CD14-positive monocyte (primary cell): ENCODE measurements at regions not wholly inside any gene's neighbourhood (a gene's known extent, or its start where the extent isn't known, plus 50 kb on each side); places are given as distances from the start of the nearest gene placed in this dataset.

Experiments used
- DNase-seq, 3 donors: peaks; one replicate each; pipeline ENCODE4 v3.0.0-alpha.2; 2011 to 2022
- H2AFZ ChIP-seq: 2 replicates; pipeline ENCODE4 v1.6.0; 2012; ENCODE audit warnings: mild to moderate bottlenecking, low read depth, low read length, inconsistent platforms; ENCODE audit not compliant: insufficient read depth, poor library complexity, severe bottlenecking
- H3K27ac ChIP-seq, 2 donors: 1 replicate in 1 of 2; 2 replicates in 1 of 2; pipeline ENCODE4 v1.5.1; 2012 to 2013; ENCODE audit warnings: low read length in 2 of 2, control low read depth in 1 of 2, inconsistent platforms in 1 of 2, low read depth in 1 of 2, mild to moderate bottlenecking in 1 of 2
- H3K27me3 ChIP-seq, 2 donors: one replicate each; pipeline versions ENCODE4 v1.6.0 to v1.6.1; 2011 to 2013; ENCODE audit warnings: low read length in 2 of 2; ENCODE audit not compliant: control insufficient read depth in 2 of 2, insufficient read depth in 2 of 2
- H3K36me3 ChIP-seq, 2 donors: replicated peaks in 1 of 2; 1 replicate in 1 of 2; 2 replicates in 1 of 2; pipeline versions ENCODE4 v1.5.1 to v1.6.1; 2012 to 2013; ENCODE audit warnings: low read length in 2 of 2, control low read depth in 1 of 2, inconsistent platforms in 1 of 2, mild to moderate bottlenecking in 1 of 2; ENCODE audit not compliant: insufficient read depth in 2 of 2, control insufficient read depth in 1 of 2
- H3K4me1 ChIP-seq, 2 donors: 1 replicate in 1 of 2; 2 replicates in 1 of 2; pipeline versions ENCODE4 v1.5.1 to v1.6.1; 2012 to 2013; ENCODE audit warnings: low read length in 2 of 2, control low read depth in 1 of 2, inconsistent platforms in 1 of 2, mild to moderate bottlenecking in 1 of 2, moderate library complexity in 1 of 2; ENCODE audit not compliant: insufficient read depth in 2 of 2, control insufficient read depth in 1 of 2
- H3K4me2 ChIP-seq: replicated peaks from 2 replicates; pipeline ENCODE3; 2012; ENCODE audit warnings: low read length, moderate library complexity, mild to moderate bottlenecking; ENCODE audit not compliant: poor library complexity, severe bottlenecking; ENCODE audit errors: extremely low read depth
- H3K4me3 ChIP-seq, 3 experiments: fragments of 200-600 bp in 1 of 3; sonication (generic) in 1 of 3; replicated peaks in 1 of 3; 1 replicate in 2 of 3; 2 replicates in 1 of 3; pipeline ENCODE4 v1.5.1; 2011 to 2013; ENCODE audit warnings: low read length in 3 of 3, mild to moderate bottlenecking in 3 of 3, control low read depth in 2 of 3, low read depth in 2 of 3, inconsistent platforms in 1 of 3, moderate library complexity in 1 of 3
- H3K79me2 ChIP-seq: 2 replicates; pipeline ENCODE4 v1.6.0; 2012; ENCODE audit warnings: mild to moderate bottlenecking, control low read depth, inconsistent platforms, low read length, moderate library complexity; ENCODE audit not compliant: insufficient read depth
- H3K9ac ChIP-seq: 2 replicates; pipeline ENCODE4 v1.6.0; 2017; ENCODE audit warnings: low read length, mild to moderate bottlenecking; ENCODE audit not compliant: insufficient read depth, poor library complexity, severe bottlenecking
- H3K9me3 ChIP-seq, 2 donors: replicated peaks in 1 of 2; 1 replicate in 1 of 2; 2 replicates in 1 of 2; pipeline versions ENCODE4 v1.5.1 to v1.6.1; 2012 to 2013; ENCODE audit warnings: low read length in 2 of 2, control low read depth in 1 of 2; ENCODE audit not compliant: control insufficient read depth in 1 of 2, insufficient read depth in 1 of 2
- H4K20me1 ChIP-seq: 2 replicates; pipeline ENCODE4 v1.6.0; 2012; ENCODE audit warnings: mild to moderate bottlenecking, low read length, control low read depth, moderate library complexity; ENCODE audit not compliant: insufficient read depth
- H3K27ac Mint-ChIP-seq, 7 donors: one replicate each; pipeline ENCODE4 v1.8.0; 2020; ENCODE audit warnings: mild to moderate bottlenecking in 7 of 7, mixed read lengths in 7 of 7, moderate library complexity in 6 of 7, inconsistent platforms in 2 of 7
- H3K27me3 Mint-ChIP-seq, 3 donors: one replicate each; pipeline ENCODE4 v1.8.0; 2021 to 2022; ENCODE audit warnings: low read depth in 3 of 3, mild to moderate bottlenecking in 3 of 3, mixed read lengths in 3 of 3, moderate library complexity in 3 of 3, inconsistent platforms in 1 of 3
- H3K36me3 Mint-ChIP-seq, 2 donors: one replicate each; pipeline ENCODE4 v1.8.0; 2020; ENCODE audit warnings: mixed read lengths in 2 of 2, inconsistent platforms in 1 of 2, mild to moderate bottlenecking in 1 of 2
- H3K4me1 Mint-ChIP-seq: one replicate; pipeline ENCODE4 v1.8.0; 2020; ENCODE audit warnings: mild to moderate bottlenecking, mixed read lengths
- H3K4me3 Mint-ChIP-seq, 2 donors: one replicate each; pipeline ENCODE4 v1.8.0; 2020; ENCODE audit warnings: mild to moderate bottlenecking in 2 of 2, mixed read lengths in 2 of 2, moderate library complexity in 1 of 2
- H3K9me3 Mint-ChIP-seq, 7 donors: one replicate each; pipeline ENCODE4 v1.8.0; 2020 to 2022; ENCODE audit warnings: mixed read lengths in 7 of 7, mild to moderate bottlenecking in 6 of 7, moderate library complexity in 6 of 7, inconsistent platforms in 2 of 7
- CTCF ChIP-seq: fragments of 200-600 bp; IDR thresholded peaks from one replicate; pipeline ENCODE4 v1.8.0; 2022; ENCODE audit warnings: antibody characterized with exemption, mild to moderate bottlenecking
- WGBS: methylation state at CpG from one replicate; pipeline ENCODE4 v1.1.5; 2013; ENCODE audit warnings: missing lambda C conversion rate; ENCODE audit not compliant: insufficient coverage; 5-methylcytosine and 5-hydroxymethylcytosine counted together
- intact Hi-C, 2 donors: fragments of 100-400 bp; cut with micrococcal nuclease; formaldehyde crosslinking; loops; one replicate each; pipeline versions ENCODE4 v1.15.0 to v1.15.1; 2023

- TF ChIP-seq CTCF: no peak
- Histone ChIP-seq H3K4me3 (no peak overlapping the region), H4K20me1 (no peaks in the 10 kb centered on the region), H3K27me3 (no peaks in the 10 kb centered on the region), H3K36me3 (no peaks in the 10 kb centered on the region), H3K9me3 (peaks cover 15 to 26% of the 10 kb centered on the region in 2 donors), H3K79me2 (no peaks in the 10 kb centered on the region), H3K27ac (no peak overlapping the region), H3K9ac (no peak overlapping the region), H3K4me2 (no peak overlapping the region), H2AFZ (no peak overlapping the region), H3K4me1 (no peaks in the 10 kb centered on the region)
- intact Hi-C loops: no loop called here
- peaks cover 8 to 26% (median 20%) of the 10 kb centered on the region in 7 donors for H3K9me3 Mint-ChIP-seq
- no peak overlapping the region for H3K4me3 Mint-ChIP-seq
- peaks cover 3 to 8% (median 8%) of the 10 kb centered on the region in 3 donors for H3K27me3 Mint-ChIP-seq
- no peaks in the 10 kb centered on the region for H3K4me1 Mint-ChIP-seq
- H3K36me3 Mint-ChIP-seq: no peaks in the 10 kb centered on the region
- 95% methylated on average over 17 of the region's 18 CpGs for WGBS
- DNase-seq: no peak
- no peak overlapping the region for H3K27ac Mint-ChIP-seq
These were observed 57.4 kb upstream of the SHISAL1 start for GRCh38 chr22:44369916-44370801.

GRCh38 chr22:44369293-44369661 lies 56.5 kb upstream of the SHISAL1 start:
- H3K4me1 ChIP-seq: no peaks in the 10 kb centered on the region
- intact Hi-C loops: no loop called here
- no peak overlapping the region for H3K4me3 Mint-ChIP-seq
- 82% methylated on average over 15 of the region's 15 CpGs for WGBS
- H3K36me3 ChIP-seq: no peaks in the 10 kb centered on the region
- peaks cover 1 to 10% (median 8%) of the 10 kb centered on the region in 3 donors for H3K27me3 Mint-ChIP-seq
- H3K27ac Mint-ChIP-seq: no peak overlapping the region
- H3K27ac ChIP-seq: no peak overlapping the region
- peaks cover 6 to 22% of the 10 kb centered on the region in 2 donors for H3K9me3 ChIP-seq
- no peak overlapping the region for H2AFZ ChIP-seq
- H3K4me1 Mint-ChIP-seq: no peaks in the 10 kb centered on the region
- peaks cover 5 to 20% (median 16%) of the 10 kb centered on the region in 7 donors for H3K9me3 Mint-ChIP-seq
- H3K4me2 ChIP-seq: no peak overlapping the region
- H3K79me2 ChIP-seq: no peaks in the 10 kb centered on the region
- H4K20me1 ChIP-seq: no peaks in the 10 kb centered on the region
- DNase-seq: no peak
- H3K36me3 Mint-ChIP-seq: no peaks in the 10 kb centered on the region
- TF ChIP-seq CTCF: no peak
- H3K9ac ChIP-seq: no peak overlapping the region
- H3K27me3 ChIP-seq: no peaks in the 10 kb centered on the region
- no peak overlapping the region for H3K4me3 ChIP-seq
